ENCODE measurements at regions not wholly inside any gene's neighbourhood (a gene's known extent, or its start where the extent isn't known, plus 50 kb on each side); places are given as distances from the start of the nearest gene placed in this dataset.

DNA sequence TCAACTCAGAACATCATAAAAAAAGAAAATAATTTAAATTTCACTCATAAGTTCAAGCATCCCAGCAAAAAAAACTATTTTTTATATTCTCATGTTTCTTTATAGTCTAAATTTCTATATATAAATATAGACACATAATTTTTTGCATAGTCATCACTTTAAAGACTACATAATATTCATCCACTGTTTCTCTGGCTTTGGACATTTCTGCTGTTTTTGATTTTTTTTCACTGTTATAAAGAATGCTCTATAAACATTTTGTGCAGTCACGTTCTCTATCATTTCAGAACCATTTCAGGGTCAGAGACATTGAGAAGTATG, 59.7 kb upstream of the CLPB start:
- WGBS, 3 donors = 3 to 22% (median 10%) methylated on average over 1 of the region's 1 CpG

DNA sequence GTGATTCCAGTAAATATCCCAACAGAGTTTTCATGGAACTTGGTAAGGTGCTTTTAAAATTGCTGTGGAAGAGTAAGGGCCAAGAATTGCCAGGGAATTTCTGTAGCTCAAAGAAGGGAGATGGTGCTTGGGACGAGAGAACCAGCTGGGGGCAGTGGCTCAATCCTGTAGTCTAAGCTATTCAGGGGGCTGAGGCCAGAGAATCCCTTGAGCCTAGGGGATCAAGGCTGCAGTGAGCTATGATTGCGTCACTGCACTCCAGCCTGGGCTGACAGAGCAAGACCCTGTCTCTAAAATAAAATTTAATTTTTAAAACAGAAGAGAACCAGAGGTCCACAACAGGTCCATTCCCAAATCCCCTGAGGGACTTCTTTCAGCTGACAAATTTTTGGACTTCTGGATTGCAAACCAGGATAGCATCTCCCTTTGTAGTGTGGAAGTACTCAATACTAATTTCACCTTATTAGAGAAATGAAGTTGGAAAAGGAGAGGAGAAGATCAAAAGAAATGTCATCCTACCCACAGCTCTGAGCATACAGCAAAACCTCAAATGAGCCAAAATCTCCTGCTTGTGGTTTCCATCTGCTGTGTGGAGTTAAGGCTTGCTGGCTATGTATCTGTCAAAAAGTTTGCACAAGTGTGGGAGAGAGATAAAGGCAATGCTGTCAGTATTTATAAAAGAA, 59.2 kb upstream of the CLPB start:
- no peak for DNase-seq
- Histone ChIP-seq H3K4me3 (no peak overlapping the region), H3K27ac (no peak overlapping the region), H3K27me3 (no peaks in the 10 kb centered on the region), H3K4me1 (ENCODE audit: insufficient read depth) (no peaks in the 10 kb centered on the region), H3K36me3 (no peaks in the 10 kb centered on the region), H3K9me3 (no peaks in the 10 kb centered on the region)
- TF ChIP-seq POLR2A (IDR thresholded peaks at IDR 0.05) = no peak
- intact Hi-C loops (cut with DNase I) = no loop called here
- WGBS, 3 donors = 23 to 37% (median 26%) methylated on average over 2 of the region's 2 CpGs

More for the DNA sequence above, 59.7 kb upstream of the CLPB start:
- H3K4me1 ChIP-seq (ENCODE audit: insufficient read depth) = no peaks in the 10 kb centered on the region
- H3K4me3 ChIP-seq = no peak overlapping the region
- intact Hi-C loops (cut with DNase I) = no loop called here
- no peaks in the 10 kb centered on the region for H3K9me3 ChIP-seq
- no peak for DNase-seq
- TF ChIP-seq, protein P1, sequence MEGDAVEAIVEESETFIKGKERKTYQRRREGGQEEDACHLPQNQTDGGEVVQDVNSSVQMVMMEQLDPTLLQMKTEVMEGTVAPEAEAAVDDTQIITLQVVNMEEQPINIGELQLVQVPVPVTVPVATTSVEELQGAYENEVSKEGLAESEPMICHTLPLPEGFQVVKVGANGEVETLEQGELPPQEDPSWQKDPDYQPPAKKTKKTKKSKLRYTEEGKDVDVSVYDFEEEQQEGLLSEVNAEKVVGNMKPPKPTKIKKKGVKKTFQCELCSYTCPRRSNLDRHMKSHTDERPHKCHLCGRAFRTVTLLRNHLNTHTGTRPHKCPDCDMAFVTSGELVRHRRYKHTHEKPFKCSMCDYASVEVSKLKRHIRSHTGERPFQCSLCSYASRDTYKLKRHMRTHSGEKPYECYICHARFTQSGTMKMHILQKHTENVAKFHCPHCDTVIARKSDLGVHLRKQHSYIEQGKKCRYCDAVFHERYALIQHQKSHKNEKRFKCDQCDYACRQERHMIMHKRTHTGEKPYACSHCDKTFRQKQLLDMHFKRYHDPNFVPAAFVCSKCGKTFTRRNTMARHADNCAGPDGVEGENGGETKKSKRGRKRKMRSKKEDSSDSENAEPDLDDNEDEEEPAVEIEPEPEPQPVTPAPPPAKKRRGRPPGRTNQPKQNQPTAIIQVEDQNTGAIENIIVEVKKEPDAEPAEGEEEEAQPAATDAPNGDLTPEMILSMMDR (IDR thresholded peaks at IDR 0.05) = no peak
- TF ChIP-seq EP300 (IDR thresholded peaks at IDR 0.05) (no peak), POLR2A (IDR thresholded peaks at IDR 0.05) (no peak)
- no peaks in the 10 kb centered on the region for H3K27me3 ChIP-seq
- H3K36me3 ChIP-seq = no peaks in the 10 kb centered on the region
- no peak overlapping the region for H3K27ac ChIP-seq

DNA sequence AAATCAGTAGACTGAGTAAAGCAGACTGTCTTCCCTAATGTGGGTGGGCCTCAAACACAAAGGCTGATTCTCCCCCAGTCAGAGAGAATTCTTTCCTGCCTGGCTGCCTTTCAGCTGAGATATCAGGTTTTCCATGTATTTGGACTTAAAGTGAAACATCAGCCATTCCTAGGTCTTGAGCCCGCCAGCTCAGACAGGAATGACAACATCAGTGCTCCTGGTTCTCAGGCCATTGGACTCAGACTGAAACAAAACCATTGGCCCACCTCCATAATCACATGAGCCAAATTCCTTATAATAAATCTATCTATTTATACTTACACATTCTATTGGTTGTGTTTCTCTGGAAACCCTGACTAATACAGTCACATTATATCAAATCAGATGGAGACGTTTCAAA, 56.7 kb upstream of the CLPB start:
- 11 to 24% (median 18%) methylated on average over 2 of the region's 2 CpGs for WGBS, 3 donors
- no peak overlapping the region for H3K4me3 ChIP-seq
- H3K27ac ChIP-seq = no peak overlapping the region
- no peaks in the 10 kb centered on the region for H3K36me3 ChIP-seq
- H3K27me3 ChIP-seq = no peaks in the 10 kb centered on the region
- intact Hi-C loops (cut with DNase I) = no loop called here
- no peaks in the 10 kb centered on the region for H3K9me3 ChIP-seq
- no peak for TF ChIP-seq POLR2A (IDR thresholded peaks at IDR 0.05)
- TF ChIP-seq, protein P1 (IDR thresholded peaks at IDR 0.05) = no peak
- TF ChIP-seq EP300 (IDR thresholded peaks at IDR 0.05) = no peak
- no peak for DNase-seq
- H3K4me1 ChIP-seq (ENCODE audit: insufficient read depth) = no peaks in the 10 kb centered on the region

All from ovary (tissue), 7 donors.